ENCODE measurements at regions not wholly inside any gene's neighbourhood (a gene's known extent, or its start where the extent isn't known, plus 50 kb on each side); places are given as distances from the start of the nearest gene placed in this dataset.

DNA sequence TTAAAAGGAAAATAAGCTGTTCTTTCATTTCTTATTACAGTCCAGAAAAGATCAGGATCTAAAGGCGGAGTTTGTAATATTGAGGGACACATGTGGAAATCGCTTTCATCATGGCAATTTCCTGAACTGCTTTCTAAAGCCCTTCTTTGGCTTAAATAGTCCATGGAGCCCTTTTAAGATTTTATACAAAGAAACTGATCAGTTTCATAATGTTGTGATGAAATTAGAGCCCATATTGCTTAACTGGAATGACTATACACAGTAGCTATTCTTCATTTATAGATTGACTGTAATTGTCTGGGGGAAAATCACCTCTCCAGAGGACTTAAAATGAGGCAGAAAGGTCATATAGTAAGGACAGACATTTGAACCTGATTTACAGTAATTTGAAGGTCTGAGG is 322.2 kb downstream of the ETAA1 start:
- TF ChIP-seq, protein P1, sequence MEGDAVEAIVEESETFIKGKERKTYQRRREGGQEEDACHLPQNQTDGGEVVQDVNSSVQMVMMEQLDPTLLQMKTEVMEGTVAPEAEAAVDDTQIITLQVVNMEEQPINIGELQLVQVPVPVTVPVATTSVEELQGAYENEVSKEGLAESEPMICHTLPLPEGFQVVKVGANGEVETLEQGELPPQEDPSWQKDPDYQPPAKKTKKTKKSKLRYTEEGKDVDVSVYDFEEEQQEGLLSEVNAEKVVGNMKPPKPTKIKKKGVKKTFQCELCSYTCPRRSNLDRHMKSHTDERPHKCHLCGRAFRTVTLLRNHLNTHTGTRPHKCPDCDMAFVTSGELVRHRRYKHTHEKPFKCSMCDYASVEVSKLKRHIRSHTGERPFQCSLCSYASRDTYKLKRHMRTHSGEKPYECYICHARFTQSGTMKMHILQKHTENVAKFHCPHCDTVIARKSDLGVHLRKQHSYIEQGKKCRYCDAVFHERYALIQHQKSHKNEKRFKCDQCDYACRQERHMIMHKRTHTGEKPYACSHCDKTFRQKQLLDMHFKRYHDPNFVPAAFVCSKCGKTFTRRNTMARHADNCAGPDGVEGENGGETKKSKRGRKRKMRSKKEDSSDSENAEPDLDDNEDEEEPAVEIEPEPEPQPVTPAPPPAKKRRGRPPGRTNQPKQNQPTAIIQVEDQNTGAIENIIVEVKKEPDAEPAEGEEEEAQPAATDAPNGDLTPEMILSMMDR (IDR thresholded peaks at IDR 0.05): no peak

DNA sequence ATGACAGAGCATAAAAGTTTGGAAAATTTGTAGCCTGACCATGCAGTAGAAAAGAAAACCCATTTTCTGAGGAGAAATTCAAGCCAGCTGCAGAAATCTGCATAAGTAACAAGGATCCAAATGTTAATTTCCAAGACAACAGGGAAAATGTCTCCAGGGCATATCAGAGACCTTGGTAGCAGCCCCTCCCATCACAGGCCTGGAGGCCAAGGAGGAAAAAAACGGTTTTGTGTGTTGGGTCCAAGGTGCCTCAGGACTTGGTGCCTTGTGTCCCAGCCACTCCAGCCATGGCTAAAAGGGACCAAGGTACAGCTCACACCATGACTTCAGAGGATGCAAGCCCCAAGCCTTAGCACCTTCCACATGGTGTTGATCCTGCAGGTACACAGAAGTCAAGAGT is 324.4 kb downstream of the ETAA1 start:
- TF ChIP-seq, protein P1 (IDR thresholded peaks at IDR 0.05): no peak

DNA sequence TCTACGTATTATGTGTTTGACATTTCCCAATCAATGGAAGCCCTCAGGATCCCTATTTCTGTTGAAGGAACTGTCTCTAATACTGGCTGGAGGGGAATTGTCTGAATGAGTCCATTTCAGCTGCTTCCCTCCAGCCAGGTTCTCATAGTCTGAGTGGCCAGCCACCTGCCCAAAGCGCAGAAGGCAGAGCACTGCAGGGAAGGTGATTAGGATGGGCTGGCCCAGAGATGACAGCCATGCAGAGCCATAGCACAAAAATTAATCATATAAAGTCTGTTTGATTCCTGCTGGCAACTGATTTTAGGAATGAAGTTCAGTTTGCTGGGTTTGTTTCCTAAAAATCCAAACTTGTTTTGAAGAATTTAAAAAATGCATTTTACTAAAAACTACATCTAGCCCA is 327.1 kb downstream of the ETAA1 start:
- TF ChIP-seq, protein P1 (IDR thresholded peaks at IDR 0.05): no peak

DNA sequence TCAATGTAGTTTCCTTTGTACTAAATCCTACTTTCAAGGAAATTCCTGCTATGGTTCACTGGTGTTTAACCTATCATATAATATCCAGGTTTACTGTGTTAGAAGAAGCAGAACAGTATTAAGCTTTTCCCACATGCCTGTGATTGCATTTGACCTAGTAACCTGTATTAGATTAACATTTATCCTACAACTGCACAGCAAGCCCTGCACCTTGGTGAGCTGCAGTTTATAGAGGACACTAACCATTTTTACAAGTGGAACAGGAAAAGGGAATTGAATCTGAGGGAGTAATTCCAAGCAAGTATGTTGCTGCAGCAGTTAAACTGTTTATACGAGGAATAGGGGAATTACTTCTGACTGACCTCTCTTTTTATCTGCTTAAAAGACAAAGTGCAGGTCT is 328.6 kb downstream of the ETAA1 start:
- TF ChIP-seq, protein P1 (IDR thresholded peaks at IDR 0.05): no peak

DNA sequence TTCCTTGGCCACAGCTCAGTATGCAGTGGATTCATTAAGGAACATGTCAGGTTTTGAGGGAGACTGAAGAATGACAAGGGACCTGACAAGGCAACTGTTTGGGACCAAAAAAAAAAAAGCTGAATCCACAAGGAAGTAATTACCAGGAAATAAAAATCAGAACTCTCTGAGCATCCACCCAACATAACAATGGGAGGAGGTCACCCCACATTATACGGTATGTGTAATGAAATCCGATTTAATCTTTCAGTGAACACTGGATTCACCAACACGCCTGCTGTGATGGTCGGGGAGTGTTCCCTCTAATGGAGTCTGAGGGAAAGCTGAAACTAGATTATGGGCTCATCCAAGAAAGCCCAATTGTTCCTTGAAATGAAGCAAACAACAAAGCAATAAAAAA is 329.3 kb downstream of the ETAA1 start:
- TF ChIP-seq, protein P1 (IDR thresholded peaks at IDR 0.05): no peak

DNA sequence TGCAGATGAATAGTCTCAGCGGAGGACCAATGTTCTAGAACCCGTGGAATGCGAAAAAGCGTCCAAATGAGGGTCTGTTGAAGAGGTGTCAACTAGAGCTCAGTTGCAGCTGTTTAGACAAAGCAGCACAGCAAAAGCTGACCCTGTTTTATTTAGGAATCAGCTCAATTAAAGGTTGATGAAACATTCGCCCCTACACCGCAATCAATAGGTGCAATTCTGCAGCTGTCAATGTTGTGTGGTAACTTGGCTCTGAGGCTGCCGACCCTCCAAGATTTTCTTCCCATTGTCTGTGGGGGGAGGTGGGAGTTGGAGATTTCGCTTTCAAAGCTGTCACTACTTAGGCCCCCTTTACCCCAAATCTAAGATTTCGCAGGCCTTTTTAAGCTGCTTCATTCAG is 330.0 kb downstream of the ETAA1 start:
- TF ChIP-seq, protein P1 (IDR thresholded peaks at IDR 0.05): no peak

DNA sequence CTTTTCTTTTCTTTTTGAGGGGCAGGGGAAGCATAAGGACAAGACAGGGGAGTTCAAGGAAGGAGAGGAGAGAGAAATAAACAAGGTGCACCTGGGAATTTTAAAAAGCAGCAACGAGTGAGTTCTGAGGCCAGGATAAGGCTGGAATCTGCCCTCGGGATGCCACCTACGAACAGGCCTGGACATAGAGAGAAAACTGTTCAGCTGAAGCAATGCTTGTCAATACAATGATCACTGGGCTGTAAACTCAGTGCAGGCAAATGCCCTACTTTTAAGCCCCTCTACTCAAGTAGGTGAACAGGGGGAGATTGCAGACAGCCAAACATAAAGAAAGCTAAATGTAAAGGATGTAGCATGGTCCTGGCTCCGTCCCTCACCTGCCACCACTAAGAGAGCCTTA is 330.5 kb downstream of the ETAA1 start:
- TF ChIP-seq, protein P1 (IDR thresholded peaks at IDR 0.05): no peak

DNA sequence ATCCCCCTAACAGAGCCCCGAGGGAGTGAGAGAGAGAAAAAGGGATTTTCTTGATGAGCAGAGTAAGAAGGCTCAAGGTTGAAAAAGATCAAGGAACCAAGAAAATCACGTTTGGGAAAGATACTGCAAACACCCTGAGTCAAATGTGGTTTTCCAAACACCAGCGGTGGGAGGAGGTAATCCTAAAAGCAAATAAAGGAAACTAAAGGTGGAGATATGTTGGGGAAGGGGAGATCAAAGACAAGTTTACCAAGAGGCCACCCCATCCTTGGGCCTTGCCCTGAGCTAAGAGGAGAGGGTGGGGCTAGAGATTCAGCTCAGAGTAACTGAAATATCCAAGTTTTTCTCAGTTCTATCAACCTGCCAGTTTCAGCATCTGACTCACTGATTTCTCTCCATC is 332.3 kb downstream of the ETAA1 start:
- TF ChIP-seq, protein P1 (IDR thresholded peaks at IDR 0.05): no peak
